ENCODE measurements at regions not wholly inside any gene's neighbourhood (a gene's known extent, or its start where the extent isn't known, plus 50 kb on each side); places are given as distances from the start of the nearest gene placed in this dataset.

DNA sequence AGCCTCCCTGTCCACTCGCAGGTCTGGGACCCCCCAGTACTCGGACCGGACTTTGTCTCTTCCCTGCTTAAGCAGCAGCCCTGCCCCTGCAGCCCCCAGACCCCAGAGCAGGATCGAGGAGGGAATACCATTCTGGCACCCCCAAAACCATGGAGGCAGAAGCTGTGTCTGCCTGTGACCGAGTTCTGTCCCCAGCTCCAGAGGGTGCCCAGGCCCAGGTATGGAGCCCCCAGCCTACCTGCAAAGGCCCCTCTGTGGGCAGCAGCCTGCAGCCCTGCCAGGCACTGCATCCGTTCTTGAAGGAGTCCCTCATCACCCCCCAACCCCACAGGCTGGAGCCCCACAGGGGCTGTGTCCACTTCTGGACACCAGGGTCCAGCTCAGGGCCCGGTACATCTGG is 163.8 kb downstream of the BRD1 start:
- TF ChIP-seq, protein P1, sequence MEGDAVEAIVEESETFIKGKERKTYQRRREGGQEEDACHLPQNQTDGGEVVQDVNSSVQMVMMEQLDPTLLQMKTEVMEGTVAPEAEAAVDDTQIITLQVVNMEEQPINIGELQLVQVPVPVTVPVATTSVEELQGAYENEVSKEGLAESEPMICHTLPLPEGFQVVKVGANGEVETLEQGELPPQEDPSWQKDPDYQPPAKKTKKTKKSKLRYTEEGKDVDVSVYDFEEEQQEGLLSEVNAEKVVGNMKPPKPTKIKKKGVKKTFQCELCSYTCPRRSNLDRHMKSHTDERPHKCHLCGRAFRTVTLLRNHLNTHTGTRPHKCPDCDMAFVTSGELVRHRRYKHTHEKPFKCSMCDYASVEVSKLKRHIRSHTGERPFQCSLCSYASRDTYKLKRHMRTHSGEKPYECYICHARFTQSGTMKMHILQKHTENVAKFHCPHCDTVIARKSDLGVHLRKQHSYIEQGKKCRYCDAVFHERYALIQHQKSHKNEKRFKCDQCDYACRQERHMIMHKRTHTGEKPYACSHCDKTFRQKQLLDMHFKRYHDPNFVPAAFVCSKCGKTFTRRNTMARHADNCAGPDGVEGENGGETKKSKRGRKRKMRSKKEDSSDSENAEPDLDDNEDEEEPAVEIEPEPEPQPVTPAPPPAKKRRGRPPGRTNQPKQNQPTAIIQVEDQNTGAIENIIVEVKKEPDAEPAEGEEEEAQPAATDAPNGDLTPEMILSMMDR (IDR thresholded peaks at IDR 0.05 in 8 of 11, conservative IDR thresholded peaks at IDR 0.05 in 3 of 11): no peak
- TF ChIP-seq POLR2A (IDR thresholded peaks at IDR 0.05): no peak

Measured in spleen (tissue), 7 donors.